NOMO-1 treated with DMSO at 0.1 percent for 48 hours (cell line): ENCODE measurements at regions not wholly inside any gene's neighbourhood (a gene's known extent, or its start where the extent isn't known, plus 50 kb on each side); places are given as distances from the start of the nearest gene placed in this dataset.

Experiments used
- DNase-seq: peaks from one replicate; lab custom pipeline; 2025; ENCODE audit not compliant: unreplicated experiment; lab: John Stamatoyannopoulos, UW

- DNase-seq, result no peak
Observed at GRCh38 chr6:108751851-108752732, 96.1 kb upstream of the ARMC2 start.

- no peak for DNase-seq
Observed at GRCh38 chr6:108752733-108753590, 95.3 kb upstream of the ARMC2 start.

GRCh38 chr6:108755257-108756240, 92.7 kb upstream of the ARMC2 start:
- DNase-seq, result no peak

GRCh38 chr6:108757357-108757756, 90.9 kb upstream of the ARMC2 start:
- DNase-seq, result no peak

- DNase-seq, result no peak
Observed at GRCh38 chr6:108758884-108759283, 89.3 kb upstream of the ARMC2 start.

- DNase-seq, result peak; percentile 66
Observed at GRCh38 chr6:108760126-108761050, 87.8 kb upstream of the ARMC2 start.

GRCh38 chr6:108762394-108762793, 85.8 kb upstream of the ARMC2 start:
- DNase-seq, result peak; percentile 82

GRCh38 chr6:108763931-108764579, 84.2 kb upstream of the ARMC2 start:
- no peak for DNase-seq

GRCh38 chr6:108764580-108764950, 83.7 kb upstream of the ARMC2 start:
- no peak for DNase-seq

- DNase-seq, result no peak
Observed at GRCh38 chr6:108765495-108765894, 82.7 kb upstream of the ARMC2 start.

- DNase-seq, result no peak
Observed at GRCh38 chr6:108766419-108766818, 81.8 kb upstream of the ARMC2 start.

GRCh38 chr6:108766886-108767285, 81.3 kb upstream of the ARMC2 start:
- DNase-seq, result no peak

- DNase-seq, result no peak
Observed at GRCh38 chr6:108767418-108768165, 80.6 kb upstream of the ARMC2 start.

- no peak for DNase-seq
Observed at GRCh38 chr6:108768166-108768555, 80.1 kb upstream of the ARMC2 start.

- no peak for DNase-seq
Observed at GRCh38 chr6:108768792-108769524, 79.3 kb upstream of the ARMC2 start.

GRCh38 chr6:108771421-108771820, 76.8 kb upstream of the ARMC2 start:
- DNase-seq, result no peak

- DNase-seq, result no peak
Observed at GRCh38 chr6:108774555-108774954, 73.7 kb upstream of the ARMC2 start.

- DNase-seq, result no peak
Observed at GRCh38 chr6:108777536-108777935, 70.7 kb upstream of the ARMC2 start.
